ENCODE measurements at regions not wholly inside any gene's neighbourhood (a gene's known extent, or its start where the extent isn't known, plus 50 kb on each side); places are given as distances from the start of the nearest gene placed in this dataset.
"Not testable (repeated sequence)": the region's sequence is repeated elsewhere in the genome, so short reads cannot be mapped to it uniquely, and the experiment has no call there.

DNA sequence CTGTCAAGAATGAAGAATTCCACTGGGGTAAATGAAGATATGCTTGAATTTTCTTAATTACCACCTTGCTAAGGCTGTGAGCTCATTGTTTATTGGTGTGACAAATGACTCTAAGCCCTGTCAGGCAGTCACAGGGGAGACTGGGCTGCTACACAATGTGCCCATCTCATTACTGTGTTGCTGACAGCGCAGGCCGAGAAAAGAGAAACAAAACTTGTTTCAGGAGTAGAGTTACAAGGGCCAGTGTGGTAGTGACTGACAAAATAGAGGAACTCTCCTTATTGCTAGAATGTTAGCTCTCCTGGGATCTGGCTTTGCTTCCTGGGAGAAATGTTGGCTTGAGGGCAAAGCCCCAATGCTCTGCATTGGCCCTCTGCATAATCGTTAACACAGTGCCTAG is 130.4 kb upstream of the CRBN start:
- DNase-seq = no peak

DNA sequence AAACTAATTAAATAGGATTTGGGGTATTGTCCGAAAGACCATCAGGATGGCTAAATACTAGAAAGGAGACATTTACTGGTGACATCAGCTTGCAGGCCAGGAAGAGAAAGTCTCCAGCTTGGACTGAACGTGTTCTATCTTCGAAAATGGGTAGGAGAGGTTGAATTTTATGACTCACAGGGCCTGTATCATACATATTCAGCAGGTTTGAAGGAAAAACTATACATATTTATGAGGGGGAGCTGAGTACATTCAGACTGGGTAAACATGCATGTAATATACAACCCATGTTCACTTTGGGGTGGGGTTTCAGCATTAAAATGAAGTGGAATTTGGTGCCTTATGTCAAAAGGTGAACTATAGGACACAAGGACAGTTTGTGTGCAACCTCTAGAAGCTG is 129.3 kb upstream of the CRBN start:
- no peak for DNase-seq

DNA sequence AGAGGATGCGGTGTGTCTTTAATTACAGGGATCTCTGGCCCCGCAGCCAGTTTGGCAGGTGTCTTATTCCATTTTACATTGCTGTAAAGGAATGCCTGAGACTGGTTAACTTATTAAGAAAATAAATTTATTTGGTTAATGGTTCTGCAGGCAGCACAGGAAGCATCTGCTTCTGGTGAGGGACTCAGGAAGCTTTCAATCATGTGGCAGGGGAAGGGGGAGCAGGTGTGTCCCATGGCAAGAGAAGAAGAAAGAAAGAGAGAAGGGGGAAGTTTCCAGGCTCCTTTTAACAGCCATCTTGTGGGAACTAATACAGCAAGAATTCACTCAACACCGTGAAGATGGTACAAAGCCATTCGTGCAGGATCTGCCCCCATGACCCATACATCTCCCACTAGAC is 128.0 kb upstream of the CRBN start:
- no peak for DNase-seq

DNA sequence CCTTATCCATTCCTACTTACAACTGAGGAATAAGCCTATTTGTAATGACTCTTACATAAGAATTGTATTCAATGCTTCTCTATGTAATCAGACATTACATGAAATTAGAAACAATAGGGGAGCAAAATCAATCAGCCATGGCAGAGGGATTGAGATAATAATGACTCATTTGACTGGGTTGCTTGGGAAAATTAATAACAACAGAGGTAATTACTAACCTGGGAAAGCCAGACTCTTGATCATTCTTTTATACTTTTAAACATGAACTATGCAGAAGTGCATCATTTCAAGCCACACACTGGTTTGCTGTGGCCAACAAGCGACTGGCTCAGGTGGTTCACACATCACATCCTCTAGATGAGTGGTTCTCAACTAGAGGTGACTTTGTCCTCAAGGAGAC is 126.3 kb upstream of the CRBN start:
- no peak for DNase-seq

DNA sequence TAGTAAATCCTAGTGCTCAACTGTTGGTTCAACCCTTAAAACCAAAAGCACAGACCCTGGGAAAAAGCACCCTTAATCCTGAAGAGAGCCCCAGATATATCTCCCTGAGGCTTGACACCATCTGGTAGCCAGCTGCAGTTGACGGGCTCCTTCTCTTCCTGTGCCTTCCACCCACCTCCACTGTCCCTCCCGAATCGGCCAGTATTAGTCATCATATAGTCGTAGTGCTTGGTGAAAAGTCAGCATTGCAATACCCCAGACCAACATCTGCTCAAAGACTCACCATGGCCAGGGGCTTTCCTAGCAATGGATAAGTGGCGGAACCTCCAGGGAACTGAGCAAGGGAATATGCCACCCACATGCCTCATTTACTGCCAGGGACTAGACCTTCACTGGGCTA is 125.6 kb upstream of the CRBN start:
- no peak for DNase-seq

DNA sequence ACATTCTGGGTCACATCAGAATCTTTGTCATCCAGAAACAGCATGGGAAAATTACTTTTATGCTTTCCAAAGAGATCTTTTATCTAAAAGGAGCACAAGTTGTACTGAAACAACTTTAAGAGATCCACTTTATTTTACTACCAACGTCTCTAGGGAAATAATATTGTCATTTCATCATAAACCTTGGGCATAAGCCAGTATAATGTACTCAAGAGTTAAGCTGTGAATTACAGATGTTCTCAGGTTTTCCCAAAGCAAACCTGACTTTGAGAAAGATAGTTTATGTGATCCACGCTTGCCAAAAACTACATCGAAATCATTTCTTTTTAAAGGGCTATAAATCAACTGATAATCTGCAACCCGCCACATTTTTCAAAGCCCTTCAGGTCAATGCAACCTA is 124.1 kb upstream of the CRBN start:
- no peak for DNase-seq

DNA sequence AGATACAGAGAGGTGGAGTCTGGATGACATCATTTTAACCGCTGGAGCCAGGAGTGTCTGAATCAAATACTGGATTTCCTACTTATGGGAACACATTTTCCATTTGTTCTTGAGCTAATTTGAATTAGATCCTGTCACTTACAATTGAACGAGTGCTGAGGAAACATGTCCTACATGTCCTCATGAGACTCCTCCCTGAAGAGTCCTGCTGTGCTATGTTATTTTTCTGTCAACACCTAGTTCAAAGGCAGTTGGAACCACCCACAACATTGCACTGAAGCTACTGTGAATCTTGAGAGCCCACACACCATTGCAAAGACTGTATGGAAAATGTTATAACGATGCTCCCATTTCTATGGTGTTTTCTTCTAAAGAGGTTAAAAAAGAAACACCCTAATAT is 123.5 kb upstream of the CRBN start:
- DNase-seq = no peak

DNA sequence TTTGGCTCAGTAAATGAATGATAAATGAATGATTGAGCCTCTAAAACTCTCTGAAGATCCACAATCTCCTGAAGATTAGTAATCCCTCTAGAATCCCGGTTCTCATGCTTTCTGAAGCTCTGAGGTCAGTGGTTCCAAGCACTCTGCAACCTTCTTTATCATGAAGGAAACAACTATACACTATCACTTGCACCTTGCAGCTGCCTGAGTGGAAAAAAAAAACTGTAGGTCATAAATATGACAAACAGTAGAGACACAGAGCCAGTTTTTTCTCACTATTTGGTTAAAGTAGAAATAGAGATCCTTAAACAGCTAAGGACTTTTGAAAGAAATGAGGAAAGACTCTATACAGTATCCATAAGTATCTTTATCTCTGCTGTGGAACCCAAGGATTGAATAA is 122.0 kb upstream of the CRBN start:
- no peak for DNase-seq

DNA sequence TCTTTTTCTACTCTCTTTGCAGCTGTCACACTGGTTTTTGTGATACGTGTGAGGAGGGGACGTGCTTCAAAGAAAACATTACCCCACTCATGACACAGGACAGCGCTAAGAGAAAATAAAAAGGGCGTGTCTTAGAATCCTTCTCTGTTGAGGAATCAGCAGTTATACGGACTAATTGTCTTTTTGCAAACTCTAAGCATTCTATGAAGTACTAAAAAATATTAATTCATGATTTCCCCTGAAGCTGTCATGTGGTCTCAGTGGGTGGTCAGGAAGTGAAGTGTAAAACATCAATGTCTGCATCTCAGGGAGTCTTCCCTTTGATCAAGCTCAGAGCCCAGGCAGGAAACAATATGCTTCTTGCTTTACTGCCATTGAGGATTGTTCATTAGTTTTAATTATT is 117.5 kb upstream of the CRBN start:
- DNase-seq = no peak

DNA sequence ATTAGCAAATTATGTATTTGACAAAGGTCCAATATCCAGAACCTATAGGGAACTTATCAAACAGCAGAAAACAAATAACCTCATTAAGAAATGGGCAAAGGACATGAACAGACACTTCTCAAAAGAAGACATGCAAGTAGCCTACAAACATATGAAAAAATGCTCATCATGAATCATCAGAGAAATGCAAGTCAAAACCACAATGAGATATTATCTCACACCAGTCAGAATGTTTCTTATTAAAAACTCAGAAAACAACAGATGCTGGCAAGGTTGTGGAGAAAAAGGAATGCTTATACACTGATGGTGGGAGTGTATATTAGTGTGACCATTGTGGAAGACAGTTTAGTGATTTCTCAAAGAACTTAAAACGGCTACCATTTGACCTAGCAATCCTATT is 116.1 kb upstream of the CRBN start:
- no peak for DNase-seq

DNA sequence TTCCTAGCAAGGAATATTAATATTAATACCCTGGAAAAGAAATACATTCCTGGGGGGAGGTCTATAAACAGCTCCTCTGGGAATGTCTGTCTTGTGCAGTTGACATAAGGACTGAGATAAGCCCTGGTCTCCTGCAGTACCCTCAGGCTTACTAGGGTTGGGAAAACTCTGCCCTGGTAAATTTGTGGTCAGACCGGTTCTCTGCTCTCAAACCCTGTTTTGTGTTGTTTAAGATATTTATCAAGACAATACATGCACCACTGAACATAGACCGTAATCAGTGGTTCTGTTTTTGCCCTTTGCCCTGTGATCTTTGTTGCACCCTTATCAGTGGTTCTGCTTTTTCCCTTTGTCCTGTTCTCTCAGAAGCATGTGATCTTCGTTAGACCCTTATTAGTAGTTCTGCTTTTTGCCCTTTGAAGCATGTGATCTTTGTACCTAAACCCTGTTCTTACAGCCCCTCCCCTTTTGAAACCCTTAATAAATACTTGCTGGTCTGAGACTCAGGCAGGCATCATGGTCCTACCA is 112.3 kb upstream of the CRBN start:
- not testable (repeated sequence) for DNase-seq

DNA sequence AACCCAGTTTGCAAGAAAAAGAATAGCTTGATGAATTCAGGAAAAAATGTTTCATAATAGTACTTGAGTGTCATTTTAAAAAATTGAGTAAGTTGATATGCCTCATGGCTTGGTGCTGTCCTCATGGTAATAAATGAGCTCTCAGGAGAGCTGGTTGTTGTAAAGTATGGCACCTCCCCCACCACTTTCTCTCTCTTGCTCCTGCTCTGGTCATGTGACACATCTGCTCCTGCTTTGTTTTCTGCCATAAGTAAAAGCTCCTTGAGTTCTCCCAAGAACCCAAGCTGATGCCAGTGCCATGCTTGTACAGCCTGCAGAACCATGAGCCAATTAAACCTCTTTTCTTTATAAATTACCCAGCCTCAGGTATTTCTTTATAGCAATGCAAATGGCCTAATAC is 108.8 kb upstream of the CRBN start:
- no peak for DNase-seq

DNA sequence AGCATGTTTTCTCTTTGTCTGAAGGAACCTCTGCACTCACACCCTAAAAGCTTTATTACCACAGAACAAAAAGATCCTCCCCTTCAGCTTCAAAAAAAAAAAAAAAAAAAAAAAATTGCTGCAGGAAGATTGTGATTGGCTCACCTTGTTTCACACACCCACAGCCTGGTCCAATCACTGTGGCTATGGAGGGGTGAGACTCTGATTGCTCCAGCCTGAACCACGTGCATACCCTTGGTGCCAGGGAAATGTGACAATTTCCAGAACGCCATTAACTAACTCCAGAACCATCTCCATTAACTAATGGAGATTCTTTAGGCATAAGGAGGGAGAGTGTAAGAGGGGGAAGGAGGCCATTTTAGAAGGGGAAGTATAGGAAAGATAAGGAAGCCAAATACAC is 106.5 kb upstream of the CRBN start:
- no peak for DNase-seq

DNA sequence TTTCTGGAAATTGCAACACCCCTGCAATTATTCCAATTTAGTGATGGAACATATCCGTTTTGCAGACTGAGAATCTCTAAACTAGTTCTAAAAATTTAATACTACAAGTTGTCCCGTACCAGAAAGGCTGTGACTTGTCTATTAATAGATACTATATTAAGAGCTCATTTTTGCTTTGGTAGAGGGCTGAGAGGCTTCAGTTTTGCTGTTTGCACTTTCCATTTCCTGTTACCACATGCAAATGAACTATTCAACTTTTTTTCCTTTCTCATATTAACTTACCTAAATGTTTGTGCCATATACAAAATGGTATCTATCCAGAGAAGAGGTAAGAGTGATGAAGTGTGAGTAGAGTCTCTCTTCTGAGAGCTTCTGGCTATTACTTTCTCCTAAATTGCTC is 101.5 kb upstream of the CRBN start:
- DNase-seq = no peak

DNA sequence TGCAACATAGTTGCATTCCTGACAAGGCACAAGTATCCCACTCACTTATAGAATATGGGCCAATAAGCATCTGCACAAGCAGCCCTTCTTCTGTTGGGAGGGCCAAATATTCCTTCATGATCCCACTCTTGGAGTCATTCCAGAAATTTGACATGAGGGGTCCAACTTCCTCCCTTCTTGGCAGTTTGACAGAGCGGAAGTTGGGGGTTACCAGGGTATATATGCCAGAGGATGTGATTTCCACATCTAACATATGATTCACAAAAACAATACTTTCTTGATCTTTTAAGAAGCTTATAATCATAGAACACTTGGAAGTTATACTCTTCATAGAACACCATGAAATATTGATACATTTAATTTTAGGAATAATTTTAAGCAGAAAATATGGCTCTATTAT is 100.9 kb upstream of the CRBN start:
- DNase-seq = no peak

DNA sequence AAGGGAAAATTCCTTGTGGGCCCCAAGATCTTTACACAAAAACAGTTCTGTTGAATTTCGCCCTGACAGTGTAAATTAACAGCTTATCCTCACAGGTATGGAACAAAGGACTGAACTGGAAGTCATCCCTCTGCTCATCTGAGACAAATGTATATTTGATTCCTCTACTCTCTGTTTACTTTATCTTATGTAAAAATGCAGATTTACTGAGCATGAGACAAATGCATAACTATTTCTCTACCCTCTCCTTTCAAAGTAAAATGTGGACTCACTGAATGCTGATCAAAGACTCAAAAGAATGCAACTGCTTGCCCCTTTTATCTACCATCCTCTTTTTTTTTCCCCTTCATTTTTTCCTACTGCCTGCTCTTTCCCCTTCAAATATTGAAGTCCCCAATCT is 98.6 kb upstream of the CRBN start:
- DNase-seq = no peak

DNA sequence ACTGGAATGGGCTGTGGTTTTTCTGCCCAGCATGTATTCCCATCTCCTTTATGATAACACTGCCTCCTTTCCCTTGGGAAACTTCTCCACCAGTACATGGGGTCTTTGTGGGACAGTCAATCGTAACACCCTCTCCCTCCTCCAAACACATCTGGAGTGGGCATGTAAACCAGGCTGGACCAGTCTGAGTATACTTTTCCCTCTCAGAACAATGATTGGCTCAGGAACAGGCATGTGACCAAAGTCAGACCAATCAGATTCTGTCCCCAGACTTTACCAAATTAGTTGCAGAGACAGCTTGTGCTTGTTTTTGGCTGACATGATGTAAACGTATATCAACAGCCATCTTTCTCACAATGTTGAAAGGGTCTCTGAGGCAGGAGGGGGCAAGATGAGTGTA is 97.1 kb upstream of the CRBN start:
- no peak for DNase-seq

DNA sequence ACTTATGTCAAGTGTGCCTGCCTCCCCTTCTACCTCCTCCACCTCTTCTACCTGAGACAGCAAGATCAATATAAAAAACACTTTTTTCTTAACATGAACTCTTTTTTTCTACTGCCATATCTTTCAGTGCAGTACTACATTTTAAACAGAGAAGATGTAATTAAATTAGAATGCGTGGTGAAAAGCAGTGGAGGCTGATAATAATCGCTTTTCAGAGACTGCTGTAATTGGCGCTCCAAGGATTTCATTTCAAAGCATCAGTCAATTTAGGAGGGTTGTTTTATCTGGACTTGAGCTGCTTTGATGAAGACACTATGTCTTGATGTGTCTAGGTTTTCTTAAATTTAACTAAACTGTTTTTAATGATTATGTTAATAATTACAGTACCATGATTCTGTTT is 85.3 kb upstream of the CRBN start:
- no peak for DNase-seq

DNA sequence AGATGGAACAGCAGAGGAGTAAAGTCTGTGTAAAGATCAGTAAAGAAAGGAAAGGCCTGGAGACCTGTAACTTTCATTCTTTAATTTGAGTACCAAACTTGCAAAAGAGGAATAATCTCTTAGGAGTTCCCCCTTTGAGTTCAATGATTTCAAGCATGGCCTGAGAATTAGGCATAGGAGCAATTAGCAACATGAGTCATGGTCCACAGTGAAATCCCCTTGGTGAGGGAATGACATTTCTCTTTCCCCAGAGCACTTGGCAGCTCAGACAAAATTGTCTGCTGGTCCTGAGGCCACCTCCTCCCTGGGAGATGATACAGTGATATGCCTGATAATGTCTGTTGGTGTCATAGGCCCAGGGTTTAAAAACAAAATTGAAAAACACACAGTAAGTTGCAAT is 81.4 kb upstream of the CRBN start:
- no peak for DNase-seq

DNA sequence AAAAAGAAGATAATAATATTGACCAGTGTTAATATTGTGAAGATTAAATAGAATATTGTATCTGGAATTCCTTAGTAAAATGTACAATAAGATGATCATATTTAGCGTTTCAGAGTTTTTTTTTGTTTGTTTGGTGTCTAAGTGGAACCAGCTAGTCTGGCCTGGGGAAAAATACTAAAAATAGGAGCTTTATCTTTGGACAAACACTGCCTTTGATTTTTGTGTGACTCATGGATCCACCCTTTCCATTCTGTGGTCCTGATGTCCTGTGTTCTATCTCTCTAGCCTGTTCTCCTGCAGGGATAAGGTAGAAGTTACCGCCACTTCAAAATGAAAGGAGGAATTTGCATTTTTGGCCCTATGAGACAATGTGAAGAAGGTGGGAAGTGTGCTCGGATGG is 79.7 kb upstream of the CRBN start:
- no peak for DNase-seq

DNA sequence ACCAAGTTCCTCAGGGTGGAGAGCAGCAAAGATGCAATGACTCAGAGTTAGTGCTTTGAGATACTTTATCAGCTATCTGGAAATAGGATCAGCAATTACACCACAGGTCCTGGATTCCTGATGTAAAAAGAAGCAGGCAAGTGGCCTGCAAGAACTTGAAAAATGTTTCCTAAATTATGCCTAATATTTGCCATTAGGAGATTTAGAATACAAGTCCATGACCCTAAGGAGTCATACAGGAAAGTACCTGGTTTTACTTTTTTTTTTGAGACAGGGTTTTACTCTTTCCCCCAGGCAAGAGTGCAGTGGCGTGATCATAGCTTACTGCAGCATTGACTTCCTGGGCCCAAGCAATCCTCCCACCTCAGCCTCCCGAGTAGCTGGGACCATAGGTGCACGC is 78.8 kb upstream of the CRBN start:
- DNase-seq = no peak

DNA sequence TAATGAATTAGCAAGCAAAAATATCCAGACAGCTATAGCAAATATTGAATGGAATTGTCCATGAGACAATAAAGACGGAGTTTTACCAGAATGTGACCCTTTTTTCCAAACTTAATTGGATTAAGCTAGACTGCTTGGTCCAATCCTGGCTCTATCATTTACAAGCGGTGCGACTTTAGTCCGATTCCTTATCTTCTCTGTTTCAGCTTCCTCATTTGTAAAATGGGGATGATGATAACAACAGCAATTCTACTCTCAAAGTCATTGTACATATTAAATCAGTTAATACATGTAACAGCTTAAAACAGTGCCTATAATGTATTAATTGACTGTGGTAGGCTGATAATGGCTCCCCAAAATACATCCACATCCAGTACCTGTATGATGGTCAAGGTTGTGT is 62.1 kb upstream of the CRBN start:
- DNase-seq = no peak

DNA sequence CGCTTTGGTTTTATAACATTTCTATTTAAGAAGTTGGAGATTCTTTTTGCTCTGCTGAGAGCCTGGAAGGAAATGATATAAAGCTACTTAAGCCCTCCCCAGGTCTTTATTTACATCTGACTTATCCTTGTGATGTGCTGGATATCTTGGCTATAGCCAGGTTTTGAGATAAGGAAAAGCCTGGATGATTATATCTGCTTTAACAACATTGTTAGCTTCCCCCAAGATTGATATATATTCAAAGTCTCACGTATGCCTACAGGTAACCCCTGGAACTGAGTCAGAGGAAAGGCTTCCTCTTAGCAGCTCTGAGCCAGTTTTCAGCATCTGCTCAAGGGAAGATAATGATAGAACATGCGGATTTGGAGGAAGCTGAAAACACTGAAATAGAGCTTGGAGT is 61.5 kb upstream of the CRBN start:
- DNase-seq = no peak

DNA sequence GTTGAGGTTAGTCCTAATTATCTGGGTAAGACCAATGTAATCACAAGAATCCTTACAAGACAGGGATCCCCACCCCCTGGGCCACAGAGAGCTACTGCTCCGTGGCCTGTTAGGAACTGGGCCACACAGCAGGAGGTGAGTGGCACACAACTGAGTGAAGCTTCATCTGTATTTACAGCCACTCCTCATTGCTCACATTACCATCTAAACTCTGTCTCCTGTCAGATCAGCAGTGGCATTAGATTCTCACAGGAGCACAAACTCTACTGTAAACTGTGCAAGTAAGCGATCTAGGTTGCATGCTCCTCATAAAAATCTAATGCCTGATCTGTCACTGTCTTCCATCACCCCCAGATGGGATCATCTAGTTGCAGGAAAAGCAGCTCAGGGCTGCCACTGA is 58.5 kb upstream of the CRBN start:
- no peak for DNase-seq

DNA sequence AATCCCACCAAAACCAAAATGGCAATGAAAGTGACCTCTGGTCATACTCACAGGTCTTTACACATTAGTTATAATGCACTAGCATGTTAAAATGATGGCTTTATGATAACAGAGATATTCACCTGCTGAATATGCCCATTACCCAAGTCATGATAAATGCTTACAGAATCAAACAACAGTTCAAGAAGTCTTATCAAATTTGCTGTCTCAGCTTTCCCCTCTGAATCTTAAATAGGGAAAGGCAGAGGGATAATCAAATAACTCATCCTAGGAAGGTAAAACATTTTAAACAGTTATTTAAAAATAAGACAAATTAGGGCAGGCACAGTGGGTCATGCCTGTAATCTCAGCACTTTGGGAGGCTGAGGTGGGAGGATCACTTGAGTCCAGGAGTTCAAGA is 52.8 kb upstream of the CRBN start:
- DNase-seq = no peak
